ENCODE measurements at regions not wholly inside any gene's neighbourhood (a gene's known extent, or its start where the extent isn't known, plus 50 kb on each side); places are given as distances from the start of the nearest gene placed in this dataset.

DNA sequence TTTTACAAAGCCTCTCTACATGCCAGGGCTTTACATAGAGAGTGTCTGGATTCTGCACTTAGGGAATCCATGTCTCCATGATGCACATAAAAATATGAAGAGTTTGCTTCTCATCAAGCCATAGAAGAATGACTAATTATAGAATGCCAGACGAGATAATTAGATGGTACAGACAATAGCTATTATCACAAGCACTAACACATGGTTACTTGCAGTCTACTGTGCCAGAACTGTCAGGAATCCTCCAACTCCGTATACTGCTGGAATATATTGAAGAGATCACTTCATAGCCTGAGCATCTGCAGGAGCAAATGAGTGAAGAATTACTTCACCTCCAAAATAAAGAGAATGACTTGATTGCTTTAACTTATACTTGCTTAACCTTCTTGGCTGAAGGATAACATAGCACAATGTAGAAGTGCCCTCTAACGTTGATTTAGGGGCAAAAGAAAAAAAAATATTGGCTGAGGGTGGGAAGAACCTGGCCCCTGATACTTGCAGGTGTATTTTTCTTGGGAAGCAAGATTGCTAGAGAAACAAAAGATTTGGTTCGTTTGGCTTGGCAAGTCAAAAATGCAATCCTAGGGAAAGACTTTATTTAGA is 272.8 kb upstream of the FAR2 start:
- TF ChIP-seq KLF10 (tag by site-specific recombination; IDR thresholded peaks at IDR 0.05), result no peak
- no peak for TF ChIP-seq GLI4 (tag by site-specific recombination; IDR thresholded peaks at IDR 0.05)
- TF ChIP-seq, protein P1, sequence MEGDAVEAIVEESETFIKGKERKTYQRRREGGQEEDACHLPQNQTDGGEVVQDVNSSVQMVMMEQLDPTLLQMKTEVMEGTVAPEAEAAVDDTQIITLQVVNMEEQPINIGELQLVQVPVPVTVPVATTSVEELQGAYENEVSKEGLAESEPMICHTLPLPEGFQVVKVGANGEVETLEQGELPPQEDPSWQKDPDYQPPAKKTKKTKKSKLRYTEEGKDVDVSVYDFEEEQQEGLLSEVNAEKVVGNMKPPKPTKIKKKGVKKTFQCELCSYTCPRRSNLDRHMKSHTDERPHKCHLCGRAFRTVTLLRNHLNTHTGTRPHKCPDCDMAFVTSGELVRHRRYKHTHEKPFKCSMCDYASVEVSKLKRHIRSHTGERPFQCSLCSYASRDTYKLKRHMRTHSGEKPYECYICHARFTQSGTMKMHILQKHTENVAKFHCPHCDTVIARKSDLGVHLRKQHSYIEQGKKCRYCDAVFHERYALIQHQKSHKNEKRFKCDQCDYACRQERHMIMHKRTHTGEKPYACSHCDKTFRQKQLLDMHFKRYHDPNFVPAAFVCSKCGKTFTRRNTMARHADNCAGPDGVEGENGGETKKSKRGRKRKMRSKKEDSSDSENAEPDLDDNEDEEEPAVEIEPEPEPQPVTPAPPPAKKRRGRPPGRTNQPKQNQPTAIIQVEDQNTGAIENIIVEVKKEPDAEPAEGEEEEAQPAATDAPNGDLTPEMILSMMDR (tag by site-specific recombination; IDR thresholded peaks at IDR 0.05), result no peak
- TF ChIP-seq ZNF777 (tag by site-specific recombination; IDR thresholded peaks at IDR 0.05; ENCODE audit: borderline replicate concordance), result no peak
- no peak for TF ChIP-seq ZNF114 (tag by site-specific recombination; IDR thresholded peaks at IDR 0.05)

Data from HEK293 (cell line).